ENCODE measurements at regions not wholly inside any gene's neighbourhood (a gene's known extent, or its start where the extent isn't known, plus 50 kb on each side); places are given as distances from the start of the nearest gene placed in this dataset.

- TF ChIP-seq CTCF (conservative IDR thresholded peaks at IDR 0.05; ENCODE audit: low read depth, low read length), result no peak
- TF ChIP-seq EZH2 (IDR thresholded peaks at IDR 0.05; ENCODE audit: low read length, unreplicated experiment), result no peak
- no peak for TF ChIP-seq EZH2phosphoT487 (IDR thresholded peaks at IDR 0.05; ENCODE audit: borderline replicate concordance, low read length)
These were observed 264.0 kb upstream of the DPYD start for GRCh38 chr1:98184856-98185255.
